ENCODE measurements at regions not wholly inside any gene's neighbourhood (a gene's known extent, or its start where the extent isn't known, plus 50 kb on each side); places are given as distances from the start of the nearest gene placed in this dataset.

DNA sequence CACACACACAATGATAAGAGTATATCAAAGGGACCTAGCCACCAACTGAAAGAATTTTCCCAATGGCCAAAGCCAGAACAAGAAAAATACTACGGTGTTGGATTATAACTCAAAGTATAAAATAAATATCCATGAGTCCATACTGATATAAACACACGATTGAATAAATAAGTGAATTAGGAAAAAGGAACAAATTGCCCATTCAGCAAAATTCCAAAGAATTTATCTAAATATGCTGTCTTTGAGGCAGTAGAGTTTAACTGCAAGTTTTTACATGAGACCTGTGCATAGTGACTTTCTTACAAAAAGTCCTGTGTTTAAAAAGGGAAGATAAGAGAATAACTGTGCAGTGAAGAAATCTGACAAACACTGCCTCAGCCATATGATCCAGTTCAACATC, 278.8 kb upstream of the PPARGC1A start:
- intact Hi-C loops (cut with micrococcal nuclease; ENCODE audit: unreplicated experiment) = no loop called here
- no peak overlapping the region for H3K27ac ChIP-seq (ENCODE audit: low read depth, low read length, poor library complexity, severe bottlenecking)
- no TSS peak for BruUV-seq (replicated peaks)
- no peaks in the 10 kb centered on the region for H4K20me1 ChIP-seq (ENCODE audit: insufficient read depth, low read length)
- H3K4me2 ChIP-seq (ENCODE audit: low read length) = no peak overlapping the region
- no peaks in the 10 kb centered on the region for H3K9me3 ChIP-seq (ENCODE audit: low read length)
- H3K79me2 ChIP-seq (ENCODE audit: insufficient read depth, low read depth, low read length) = no peaks in the 10 kb centered on the region
- ChIA-PET CTCF (ENCODE audit: unreplicated experiment) (interaction anchor here (0.6 kb wide), 1 partner anchor 56 kb away, joined by 3 read pairs; no protein-coding TSS in a partner anchor), POLR2A (no interaction called here)
- DNase-seq (ENCODE audit: low spot score) = no peak
- no peaks in the 10 kb centered on the region for H3K36me3 ChIP-seq (ENCODE audit: insufficient read depth, low read length)
- TF ChIP-seq, protein P1, sequence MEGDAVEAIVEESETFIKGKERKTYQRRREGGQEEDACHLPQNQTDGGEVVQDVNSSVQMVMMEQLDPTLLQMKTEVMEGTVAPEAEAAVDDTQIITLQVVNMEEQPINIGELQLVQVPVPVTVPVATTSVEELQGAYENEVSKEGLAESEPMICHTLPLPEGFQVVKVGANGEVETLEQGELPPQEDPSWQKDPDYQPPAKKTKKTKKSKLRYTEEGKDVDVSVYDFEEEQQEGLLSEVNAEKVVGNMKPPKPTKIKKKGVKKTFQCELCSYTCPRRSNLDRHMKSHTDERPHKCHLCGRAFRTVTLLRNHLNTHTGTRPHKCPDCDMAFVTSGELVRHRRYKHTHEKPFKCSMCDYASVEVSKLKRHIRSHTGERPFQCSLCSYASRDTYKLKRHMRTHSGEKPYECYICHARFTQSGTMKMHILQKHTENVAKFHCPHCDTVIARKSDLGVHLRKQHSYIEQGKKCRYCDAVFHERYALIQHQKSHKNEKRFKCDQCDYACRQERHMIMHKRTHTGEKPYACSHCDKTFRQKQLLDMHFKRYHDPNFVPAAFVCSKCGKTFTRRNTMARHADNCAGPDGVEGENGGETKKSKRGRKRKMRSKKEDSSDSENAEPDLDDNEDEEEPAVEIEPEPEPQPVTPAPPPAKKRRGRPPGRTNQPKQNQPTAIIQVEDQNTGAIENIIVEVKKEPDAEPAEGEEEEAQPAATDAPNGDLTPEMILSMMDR (conservative IDR thresholded peaks at IDR 0.05; ENCODE audit: low read length) = no peak
- no peak for TF ChIP-seq EZH2phosphoT487 (IDR thresholded peaks at IDR 0.05; ENCODE audit: borderline replicate concordance, low read depth, low read length)
- H3K9me2 ChIP-seq (ENCODE audit: insufficient read depth, low read length) = no peaks in the 10 kb centered on the region
- H3K4me1 ChIP-seq (ENCODE audit: insufficient read depth, low read length, poor library complexity, severe bottlenecking) = no peaks in the 10 kb centered on the region
- no peak overlapping the region for H2AFZ ChIP-seq (ENCODE audit: low read length)
- H3K4me3 ChIP-seq (ENCODE audit: low read depth, low read length, poor library complexity, severe bottlenecking) = no peak overlapping the region

DNA sequence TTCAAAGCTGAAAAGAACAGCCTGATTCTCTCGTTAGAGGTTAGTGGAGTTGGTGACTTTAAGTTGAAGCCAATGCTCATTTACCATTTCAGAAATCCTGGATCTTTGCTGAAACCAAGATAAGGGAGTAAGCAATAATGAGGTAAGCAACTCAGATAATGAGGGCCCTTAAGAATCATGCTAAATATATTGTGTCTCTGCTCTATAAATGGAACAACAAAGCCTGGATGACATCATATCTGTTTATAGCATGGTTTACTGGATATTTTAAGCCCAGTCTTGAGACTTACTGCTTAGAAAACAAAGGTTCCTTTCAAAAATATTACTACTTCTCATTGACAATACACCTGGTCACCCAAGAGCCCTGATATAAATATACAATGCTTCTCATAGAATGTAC, 276.7 kb upstream of the PPARGC1A start:
- intact Hi-C loops (cut with micrococcal nuclease; ENCODE audit: unreplicated experiment) = no loop called here
- H3K27ac ChIP-seq (ENCODE audit: low read depth, low read length, poor library complexity, severe bottlenecking) = no peak overlapping the region
- CTCF ChIA-PET (ENCODE audit: unreplicated experiment) = no interaction called here

DNA sequence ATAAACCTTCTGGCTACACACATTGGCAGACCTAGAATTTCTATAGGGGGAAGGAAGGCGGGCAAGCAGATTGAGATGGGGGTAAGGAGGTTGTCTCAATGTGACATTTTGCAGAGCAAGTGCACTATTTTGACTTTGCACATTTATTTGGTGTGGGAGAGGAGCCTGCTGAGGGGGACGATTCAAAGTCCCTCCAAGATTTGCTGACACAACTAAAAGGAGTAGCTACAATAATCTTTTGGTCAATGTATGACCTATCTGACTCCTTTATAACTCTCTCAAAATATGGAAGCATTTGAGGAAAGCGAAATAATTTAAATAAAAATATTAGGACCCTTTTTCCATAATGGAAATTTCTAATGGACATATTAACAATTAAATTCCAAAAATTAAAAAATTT, 274.9 kb upstream of the PPARGC1A start:
- BruUV-seq (replicated peaks) = no TSS peak
- no peak for DNase-seq (ENCODE audit: low spot score)
- Histone ChIP-seq H3K27ac (ENCODE audit: low read depth, low read length, poor library complexity, severe bottlenecking) (no peak overlapping the region), H3K4me2 (ENCODE audit: low read length) (no peak overlapping the region), H4K20me1 (ENCODE audit: insufficient read depth, low read length) (no peaks in the 10 kb centered on the region), H3K36me3 (ENCODE audit: insufficient read depth, low read length) (no peaks in the 10 kb centered on the region), H3K9me2 (ENCODE audit: insufficient read depth, low read length) (no peaks in the 10 kb centered on the region), H3K4me3 (ENCODE audit: low read depth, low read length, poor library complexity, severe bottlenecking) (no peak overlapping the region), H3K4me1 (ENCODE audit: insufficient read depth, low read length, poor library complexity, severe bottlenecking) (no peaks in the 10 kb centered on the region), H2AFZ (ENCODE audit: low read length) (no peak overlapping the region), H3K79me2 (ENCODE audit: insufficient read depth, low read depth, low read length) (no peaks in the 10 kb centered on the region), H3K9me3 (ENCODE audit: low read length) (no peaks in the 10 kb centered on the region)
- ChIA-PET POLR2A (interaction anchor here (0.5 kb wide), 1 partner anchor 79 kb away, joined by 3 read pairs; no protein-coding TSS in a partner anchor), CTCF (ENCODE audit: unreplicated experiment) (no interaction called here)
- intact Hi-C loops (cut with micrococcal nuclease; ENCODE audit: unreplicated experiment) = no loop called here
- TF ChIP-seq EZH2phosphoT487 (IDR thresholded peaks at IDR 0.05; ENCODE audit: borderline replicate concordance, low read depth, low read length) = no peak
- TF ChIP-seq, protein P1 (conservative IDR thresholded peaks at IDR 0.05; ENCODE audit: low read length) = no peak

More for the DNA sequence above, 276.7 kb upstream of the PPARGC1A start:
- POLR2A ChIA-PET = no interaction called here
- Histone ChIP-seq H3K9me2 (ENCODE audit: insufficient read depth, low read length) (no peaks in the 10 kb centered on the region), H2AFZ (ENCODE audit: low read length) (no peak overlapping the region), H3K9me3 (ENCODE audit: low read length) (no peaks in the 10 kb centered on the region), H3K79me2 (ENCODE audit: insufficient read depth, low read depth, low read length) (no peaks in the 10 kb centered on the region), H3K4me2 (ENCODE audit: low read length) (no peak overlapping the region), H4K20me1 (ENCODE audit: insufficient read depth, low read length) (no peaks in the 10 kb centered on the region), H3K4me3 (ENCODE audit: low read depth, low read length, poor library complexity, severe bottlenecking) (no peak overlapping the region), H3K36me3 (ENCODE audit: insufficient read depth, low read length) (no peaks in the 10 kb centered on the region), H3K4me1 (ENCODE audit: insufficient read depth, low read length, poor library complexity, severe bottlenecking) (no peaks in the 10 kb centered on the region)
- DNase-seq (ENCODE audit: low spot score) = no peak
- TF ChIP-seq, protein P1 (conservative IDR thresholded peaks at IDR 0.05; ENCODE audit: low read length) = no peak
- BruUV-seq (replicated peaks) = no TSS peak
